Right kidney (tissue), 1 donor: ENCODE measurements at regions not wholly inside any gene's neighbourhood (a gene's known extent, or its start where the extent isn't known, plus 50 kb on each side); places are given as distances from the start of the nearest gene placed in this dataset.

Experiments
- DNase-seq: peaks from one replicate; pipeline ENCODE4 v3.0.0-alpha.2; 2016

- no peak for DNase-seq
Observed at GRCh38 chr20:24059174-24059573, 70.6 kb upstream of the GGTLC1 start.

- no peak for DNase-seq
Observed at GRCh38 chr20:24056491-24056890, 67.9 kb upstream of the GGTLC1 start.

- DNase-seq = no peak
Observed at GRCh38 chr20:24052599-24053275, 64.2 kb upstream of the GGTLC1 start.

GRCh38 chr20:24051160-24051559, 62.6 kb upstream of the GGTLC1 start:
- DNase-seq = no peak

GRCh38 chr20:24050119-24050518, 61.5 kb upstream of the GGTLC1 start:
- DNase-seq = no peak

- no peak for DNase-seq
Observed at GRCh38 chr20:24049081-24049480, 60.5 kb upstream of the GGTLC1 start.

DNA sequence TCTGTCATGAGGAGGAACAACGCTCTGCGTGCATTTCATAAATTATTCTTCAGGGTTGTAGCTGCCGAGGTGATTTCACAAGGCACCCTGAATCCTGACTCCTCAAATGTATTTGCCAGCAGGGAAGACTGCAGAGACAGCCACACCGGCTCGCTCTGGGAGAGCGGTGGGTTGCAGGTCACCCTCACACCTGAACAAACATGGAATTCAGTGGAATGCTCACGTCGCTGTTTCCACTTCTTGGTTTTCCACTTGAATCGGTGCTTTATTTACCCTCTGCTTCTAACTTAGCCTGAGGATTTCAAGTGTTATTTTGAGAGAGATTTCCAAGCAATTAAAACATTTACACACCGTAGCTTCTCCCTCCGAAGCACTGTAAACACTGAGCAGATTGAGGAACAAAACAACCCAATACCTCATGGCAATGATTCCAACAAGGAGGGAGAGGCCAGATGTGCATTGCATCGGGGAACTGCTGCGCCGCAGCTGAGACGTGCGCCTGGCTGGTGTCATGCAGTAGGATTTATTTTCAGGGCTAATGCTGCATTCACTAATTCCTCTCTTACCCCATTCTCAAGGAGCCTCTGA, 59.5 kb upstream of the GGTLC1 start:
- DNase-seq = peak; percentile 28

- no peak for DNase-seq
Observed at GRCh38 chr20:24046888-24047287, 58.3 kb upstream of the GGTLC1 start.

DNA sequence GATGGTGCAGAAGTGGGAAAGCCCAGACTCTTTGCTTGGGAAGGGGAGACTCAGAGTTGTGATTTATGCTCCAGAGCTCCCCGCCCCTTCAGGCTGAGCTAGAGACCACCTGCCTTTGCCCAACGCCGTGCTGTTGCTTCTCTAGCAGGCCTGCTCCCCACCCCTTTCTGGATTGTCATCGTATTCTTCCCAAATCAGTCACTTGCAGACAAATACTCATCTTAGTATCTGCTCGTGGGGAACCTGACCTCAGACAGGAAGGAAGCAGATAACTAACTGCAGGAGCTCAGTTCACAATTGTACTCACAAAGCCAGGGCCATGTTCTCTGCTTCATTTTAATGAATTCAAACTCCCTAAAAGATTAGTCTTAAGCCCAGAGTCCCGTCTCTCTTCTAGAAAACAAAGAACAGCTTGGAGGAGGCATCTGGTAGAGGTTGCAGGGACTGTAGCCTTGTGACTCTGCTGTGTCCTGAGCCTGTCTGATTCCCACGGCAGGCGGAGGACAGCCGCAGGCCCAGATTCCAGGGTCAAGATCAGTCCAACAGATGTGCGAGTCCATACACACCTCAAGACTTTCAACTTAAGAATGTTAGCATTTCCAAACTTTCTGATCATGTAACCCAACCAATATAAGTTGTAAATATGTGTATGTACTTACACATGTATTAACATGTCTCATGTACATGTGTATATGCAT, 57.2 kb upstream of the GGTLC1 start:
- DNase-seq = no peak

GRCh38 chr20:24043294-24043693, 54.7 kb upstream of the GGTLC1 start:
- no peak for DNase-seq

DNA sequence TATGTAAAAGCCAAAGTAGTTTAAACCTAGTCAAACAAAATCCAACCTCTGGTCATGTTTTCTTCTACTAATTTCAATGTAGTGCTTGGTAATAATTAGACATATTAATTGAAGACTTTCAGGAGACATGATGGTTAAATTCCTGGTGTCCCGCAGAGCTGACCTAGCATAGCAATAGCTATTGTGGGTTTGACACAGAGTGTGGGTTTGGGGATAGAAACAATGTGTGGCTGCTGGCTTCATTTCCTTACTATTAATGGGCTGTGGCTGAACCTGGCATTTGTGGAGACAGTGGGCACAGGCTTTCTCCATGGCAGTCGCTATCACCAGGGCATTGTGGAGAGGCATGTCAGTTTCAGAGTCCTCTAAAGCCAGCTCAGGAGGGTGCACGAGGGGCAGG, 54.1 kb upstream of the GGTLC1 start:
- no peak for DNase-seq

DNA sequence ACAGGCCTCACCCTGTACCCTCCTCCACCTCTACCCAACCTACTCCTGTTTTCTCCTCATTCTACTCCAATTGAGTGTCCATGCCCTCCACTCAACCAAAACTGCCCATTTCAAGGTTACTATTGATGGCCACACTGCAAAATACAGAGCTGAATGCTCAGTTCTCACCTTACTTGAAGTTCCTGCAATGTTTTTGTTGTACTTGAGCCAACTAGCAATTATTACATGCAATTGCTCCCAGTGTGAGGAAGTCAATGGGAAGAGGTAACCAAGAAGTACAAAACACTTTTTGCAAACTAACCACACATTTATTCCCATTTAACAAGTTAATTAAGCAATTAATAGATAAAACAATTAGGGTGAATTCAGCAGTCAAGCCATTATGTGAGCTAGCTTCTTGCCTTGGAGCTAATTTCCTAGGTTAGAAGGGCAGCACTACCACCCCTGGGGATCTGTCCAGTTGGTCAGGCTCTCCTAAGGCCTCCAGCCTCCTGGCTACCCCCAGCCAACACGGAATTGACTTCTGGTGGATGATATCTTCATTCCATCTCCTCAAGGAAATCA, 52.4 kb upstream of the GGTLC1 start:
- no peak for DNase-seq

- no peak for DNase-seq
Observed at GRCh38 chr20:24039196-24039595, 50.6 kb upstream of the GGTLC1 start.
